ENCODE measurements at regions not wholly inside any gene's neighbourhood (a gene's known extent, or its start where the extent isn't known, plus 50 kb on each side); places are given as distances from the start of the nearest gene placed in this dataset.

DNA sequence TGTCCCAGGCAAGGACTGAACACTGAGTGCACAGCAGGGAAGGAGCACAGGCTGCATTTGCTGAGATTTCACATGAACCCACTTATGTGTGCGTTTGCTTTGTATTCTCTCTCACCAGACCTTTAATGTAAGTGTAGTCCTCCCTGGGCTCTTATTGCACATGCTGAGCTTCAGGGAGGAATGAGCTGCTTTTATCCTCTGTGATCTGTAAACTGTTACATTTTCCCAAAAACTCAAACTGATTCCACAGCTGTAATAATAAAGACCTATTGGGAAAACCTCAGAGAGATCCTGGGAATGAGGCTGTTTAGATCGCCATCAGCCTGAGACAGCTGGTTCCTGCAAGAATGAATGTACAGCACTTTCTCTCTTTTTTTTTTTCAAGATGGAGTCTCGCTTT is 53.6 kb upstream of the ADORA2B start:
- H3K9ac ChIP-seq (ENCODE audit: extremely low read depth, low read length, poor library complexity, severe bottlenecking), result no peak overlapping the region
- Mint-ChIP-seq H3K36me3 (ENCODE audit: low read depth) (no peaks in the 10 kb centered on the region), H3K9me3 (peaks cover 3% of the 10 kb centered on the region), H3K4me1 (peaks cover 7% of the 10 kb centered on the region), H3K27me3 (ENCODE audit: insufficient read depth) (no peaks in the 10 kb centered on the region), H3K4me3 (no peak overlapping the region), H3K27ac (no peak overlapping the region)
- peaks cover 39% of the 10 kb centered on the region for H3K27me3 ChIP-seq (ENCODE audit: control insufficient read depth, insufficient read depth, low read length, poor library complexity, severe bottlenecking)
- TF ChIP-seq, protein P1, sequence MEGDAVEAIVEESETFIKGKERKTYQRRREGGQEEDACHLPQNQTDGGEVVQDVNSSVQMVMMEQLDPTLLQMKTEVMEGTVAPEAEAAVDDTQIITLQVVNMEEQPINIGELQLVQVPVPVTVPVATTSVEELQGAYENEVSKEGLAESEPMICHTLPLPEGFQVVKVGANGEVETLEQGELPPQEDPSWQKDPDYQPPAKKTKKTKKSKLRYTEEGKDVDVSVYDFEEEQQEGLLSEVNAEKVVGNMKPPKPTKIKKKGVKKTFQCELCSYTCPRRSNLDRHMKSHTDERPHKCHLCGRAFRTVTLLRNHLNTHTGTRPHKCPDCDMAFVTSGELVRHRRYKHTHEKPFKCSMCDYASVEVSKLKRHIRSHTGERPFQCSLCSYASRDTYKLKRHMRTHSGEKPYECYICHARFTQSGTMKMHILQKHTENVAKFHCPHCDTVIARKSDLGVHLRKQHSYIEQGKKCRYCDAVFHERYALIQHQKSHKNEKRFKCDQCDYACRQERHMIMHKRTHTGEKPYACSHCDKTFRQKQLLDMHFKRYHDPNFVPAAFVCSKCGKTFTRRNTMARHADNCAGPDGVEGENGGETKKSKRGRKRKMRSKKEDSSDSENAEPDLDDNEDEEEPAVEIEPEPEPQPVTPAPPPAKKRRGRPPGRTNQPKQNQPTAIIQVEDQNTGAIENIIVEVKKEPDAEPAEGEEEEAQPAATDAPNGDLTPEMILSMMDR (conservative IDR thresholded peaks at IDR 0.05), result no peak
- H3K36me3 ChIP-seq (ENCODE audit: control insufficient read depth, insufficient read depth, low read length), result no peaks in the 10 kb centered on the region
- H3K27ac ChIP-seq (ENCODE audit: low read depth, low read length), result no peak overlapping the region
- H3K4me1 ChIP-seq (ENCODE audit: control insufficient read depth, insufficient read depth, low read length), result peaks cover 6% of the 10 kb centered on the region
- H3K4me3 ChIP-seq (ENCODE audit: low read length), result no peak overlapping the region
- no peak for DNase-seq
- no peaks in the 10 kb centered on the region for H3K9me3 ChIP-seq (ENCODE audit: control insufficient read depth, low read length)
- 92 to 95% methylated on average over 3 of the region's 3 CpGs for WGBS, 2 experiments (ENCODE audit: insufficient coverage in 1 of 2, insufficient read length in 1 of 2)

DNA sequence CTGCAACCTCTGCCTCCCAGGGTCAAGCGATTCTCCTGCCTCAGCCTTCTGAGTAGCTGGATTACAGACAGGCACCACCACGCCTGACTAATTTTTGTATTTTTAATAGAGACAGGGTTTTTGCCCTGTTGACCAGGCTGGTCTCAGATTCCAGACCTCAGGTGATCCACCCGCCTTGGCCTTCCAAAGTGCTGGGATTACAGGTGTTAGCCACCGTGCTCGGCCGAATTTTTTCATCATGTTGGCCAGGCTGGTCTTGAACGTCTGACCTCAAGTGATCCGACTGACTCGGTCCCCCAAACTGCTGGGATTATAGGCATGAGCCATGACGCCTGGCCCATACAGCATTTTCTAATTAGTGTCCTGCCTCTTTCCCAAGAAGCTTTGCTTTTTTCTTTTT is 52.7 kb upstream of the ADORA2B start:
- WGBS, 2 experiments (ENCODE audit: insufficient coverage in 1 of 2, insufficient read length in 1 of 2), result 92 to 98% methylated on average over 10 of the region's 10 CpGs

GRCh38 chr17:15892731-15893657 is 51.9 kb upstream of the ADORA2B start:
- peak overlapping the region; percentile 29 for H3K27ac ChIP-seq (ENCODE audit: low read depth, low read length)
- peaks cover 3% of the 10 kb centered on the region for H3K9me3 Mint-ChIP-seq

More for the DNA sequence above, 52.7 kb upstream of the ADORA2B start:
- TF ChIP-seq, protein P1 (conservative IDR thresholded peaks at IDR 0.05), result no peak
- H3K9me3 Mint-ChIP-seq, result peaks cover 3% of the 10 kb centered on the region
- H3K9me3 ChIP-seq (ENCODE audit: control insufficient read depth, low read length), result peaks cover 5% of the 10 kb centered on the region
- H3K27me3 ChIP-seq (ENCODE audit: control insufficient read depth, insufficient read depth, low read length, poor library complexity, severe bottlenecking), result peaks cover 46% of the 10 kb centered on the region
- H3K27ac ChIP-seq (ENCODE audit: low read depth, low read length), result peak overlapping the region; percentile 29
- no peak for DNase-seq
- H3K27ac Mint-ChIP-seq, result no peak overlapping the region
- no peak overlapping the region for H3K9ac ChIP-seq (ENCODE audit: extremely low read depth, low read length, poor library complexity, severe bottlenecking)
- H3K36me3 Mint-ChIP-seq (ENCODE audit: low read depth), result no peaks in the 10 kb centered on the region
- no peak overlapping the region for H3K4me3 Mint-ChIP-seq
- H3K4me1 ChIP-seq (ENCODE audit: control insufficient read depth, insufficient read depth, low read length), result peaks cover 6% of the 10 kb centered on the region
- H3K4me3 ChIP-seq (ENCODE audit: low read length), result no peak overlapping the region
- H3K36me3 ChIP-seq (ENCODE audit: control insufficient read depth, insufficient read depth, low read length), result no peaks in the 10 kb centered on the region
- peaks cover 2% of the 10 kb centered on the region for H3K27me3 Mint-ChIP-seq (ENCODE audit: insufficient read depth)
- peaks cover 7% of the 10 kb centered on the region for H3K4me1 Mint-ChIP-seq

More at GRCh38 chr17:15892731-15893657, 51.9 kb upstream of the ADORA2B start:
- no peak overlapping the region for H3K9ac ChIP-seq (ENCODE audit: extremely low read depth, low read length, poor library complexity, severe bottlenecking)
- Mint-ChIP-seq H3K27me3 (ENCODE audit: insufficient read depth) (peaks cover 2% of the 10 kb centered on the region), H3K4me1 (peaks cover 7% of the 10 kb centered on the region), H3K4me3 (no peak overlapping the region), H3K27ac (no peak overlapping the region), H3K36me3 (ENCODE audit: low read depth) (no peaks in the 10 kb centered on the region)
- TF ChIP-seq, protein P1 (conservative IDR thresholded peaks at IDR 0.05), result no peak
- WGBS, 2 experiments (ENCODE audit: insufficient coverage in 1 of 2, insufficient read length in 1 of 2), result 57 to 83% methylated on average over 5 to 8 of the region's 9 CpGs
- H3K36me3 ChIP-seq (ENCODE audit: control insufficient read depth, insufficient read depth, low read length), result no peaks in the 10 kb centered on the region
- H3K27me3 ChIP-seq (ENCODE audit: control insufficient read depth, insufficient read depth, low read length, poor library complexity, severe bottlenecking), result peaks cover 46% of the 10 kb centered on the region
- peaks cover 6% of the 10 kb centered on the region for H3K4me1 ChIP-seq (ENCODE audit: control insufficient read depth, insufficient read depth, low read length)
- no peak for DNase-seq
- H3K9me3 ChIP-seq (ENCODE audit: control insufficient read depth, low read length), result peaks cover 5% of the 10 kb centered on the region
- no peak overlapping the region for H3K4me3 ChIP-seq (ENCODE audit: low read length)

Data from endodermal cell (in vitro differentiated cells).